HG03025 (cell line): ENCODE measurements at regions not wholly inside any gene's neighbourhood (a gene's known extent, or its start where the extent isn't known, plus 50 kb on each side); places are given as distances from the start of the nearest gene placed in this dataset.
A peak's percentile ranks its signal among the peaks of the same experiment; 100 is the strongest.
"Not testable (repeated sequence)": the region's sequence is repeated elsewhere in the genome, so short reads cannot be mapped to it uniquely, and the experiment has no call there.

Source experiments
- ATAC-seq: cut with Tn5 transposase; IDR thresholded peaks from one replicate; pipeline ENCODE4 v1.9.1; 2021; ENCODE audit warnings: mild to moderate bottlenecking, moderate library complexity; ENCODE audit not compliant: unreplicated experiment, low FRiP score

- no peak for ATAC-seq
These were observed 442.4 kb downstream of the ZIC3 start for GRCh38 chrX:138008281-138008680.

- ATAC-seq = no peak
These were observed 445.5 kb downstream of the ZIC3 start for GRCh38 chrX:138011468-138011867.

GRCh38 chrX:138014577-138014976 is 448.6 kb downstream of the ZIC3 start:
- ATAC-seq = no peak

- no peak for ATAC-seq
These were observed 452.3 kb downstream of the ZIC3 start for GRCh38 chrX:138018145-138018799.

- ATAC-seq = no peak
These were observed 455.0 kb downstream of the ZIC3 start for GRCh38 chrX:138020941-138021340.

GRCh38 chrX:138026211-138026610 is 460.3 kb downstream of the ZIC3 start:
- ATAC-seq = peak; percentile 66

- ATAC-seq = no peak
These were observed 465.8 kb downstream of the ZIC3 start for GRCh38 chrX:138031715-138032114.

GRCh38 chrX:138034136-138034535 is 468.2 kb downstream of the ZIC3 start:
- no peak for ATAC-seq

- ATAC-seq = no peak
These were observed 471.6 kb downstream of the ZIC3 start for GRCh38 chrX:138037548-138037947.

GRCh38 chrX:138057883-138058282 is 492.0 kb downstream of the ZIC3 start:
- no peak for ATAC-seq

- ATAC-seq = no peak
These were observed 493.0 kb downstream of the ZIC3 start for GRCh38 chrX:138058931-138059330.

GRCh38 chrX:138067415-138067814 is 501.5 kb downstream of the ZIC3 start:
- ATAC-seq = no peak

GRCh38 chrX:138073626-138074025 is 507.7 kb downstream of the ZIC3 start:
- no peak for ATAC-seq

GRCh38 chrX:138082251-138082650 is 516.3 kb downstream of the ZIC3 start:
- no peak for ATAC-seq

- no peak for ATAC-seq
These were observed 517.0 kb downstream of the ZIC3 start for GRCh38 chrX:138082896-138083295.

- ATAC-seq = not testable (repeated sequence)
These were observed 545.0 kb downstream of the ZIC3 start for GRCh38 chrX:138110910-138111309.

- no peak for ATAC-seq
These were observed 561.4 kb downstream of the ZIC3 start for GRCh38 chrX:138127314-138127713.

GRCh38 chrX:138128027-138128671 is 562.2 kb downstream of the ZIC3 start:
- peak; percentile 93 for ATAC-seq

GRCh38 chrX:138150709-138151108 is 560.8 kb downstream of the FGF13 start:
- no peak for ATAC-seq

GRCh38 chrX:138157850-138158249 is 553.7 kb downstream of the FGF13 start:
- no peak for ATAC-seq

- ATAC-seq = no peak
These were observed 519.5 kb downstream of the FGF13 start for GRCh38 chrX:138191998-138192397.

GRCh38 chrX:138229718-138230117 is 481.8 kb downstream of the FGF13 start:
- no peak for ATAC-seq
